ENCODE measurements at regions not wholly inside any gene's neighbourhood (a gene's known extent, or its start where the extent isn't known, plus 50 kb on each side); places are given as distances from the start of the nearest gene placed in this dataset.
"Not testable (repeated sequence)": the region's sequence is repeated elsewhere in the genome, so short reads cannot be mapped to it uniquely, and the experiment has no call there.

DNA sequence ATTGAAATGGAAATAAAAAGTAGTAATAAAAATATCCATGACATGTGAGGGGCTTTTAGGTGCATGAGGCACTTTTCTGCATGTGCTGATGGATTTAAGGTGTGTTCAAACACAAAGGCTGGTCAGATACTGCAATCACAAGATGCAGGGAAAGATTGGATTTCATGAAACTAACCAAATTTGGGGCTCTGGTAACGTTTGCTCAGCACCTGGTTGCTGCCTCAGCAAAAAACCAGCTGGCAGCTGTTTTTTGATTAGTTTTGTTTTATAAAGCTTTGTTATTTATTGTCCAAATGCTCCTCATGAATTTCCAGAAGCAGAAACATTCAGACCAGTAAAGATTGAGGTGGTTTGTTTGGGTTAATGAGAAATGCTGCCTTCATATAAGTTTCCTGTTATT lies 195.7 kb upstream of the NRG3 start:
- DNase-seq = no peak

DNA sequence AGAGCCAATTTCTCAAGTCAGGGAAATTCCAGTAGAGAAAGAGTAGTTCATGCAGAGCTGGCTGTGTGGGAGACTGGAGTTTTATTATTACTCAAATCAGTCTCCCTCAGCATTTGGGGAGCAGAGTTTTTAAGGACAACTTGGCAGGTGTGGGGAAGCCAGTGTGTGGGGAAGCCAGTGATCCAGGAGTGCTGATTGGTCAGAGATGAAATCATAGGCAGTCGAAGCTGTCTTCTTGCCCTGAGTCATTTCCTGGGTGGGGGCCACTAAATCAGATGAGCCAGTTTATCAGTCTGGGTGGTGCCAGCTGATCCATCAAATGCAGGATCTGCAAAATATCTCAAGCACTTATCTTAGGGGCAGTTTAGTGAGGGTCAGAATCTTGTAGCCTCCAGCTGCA lies 194.6 kb upstream of the NRG3 start:
- DNase-seq = no peak

DNA sequence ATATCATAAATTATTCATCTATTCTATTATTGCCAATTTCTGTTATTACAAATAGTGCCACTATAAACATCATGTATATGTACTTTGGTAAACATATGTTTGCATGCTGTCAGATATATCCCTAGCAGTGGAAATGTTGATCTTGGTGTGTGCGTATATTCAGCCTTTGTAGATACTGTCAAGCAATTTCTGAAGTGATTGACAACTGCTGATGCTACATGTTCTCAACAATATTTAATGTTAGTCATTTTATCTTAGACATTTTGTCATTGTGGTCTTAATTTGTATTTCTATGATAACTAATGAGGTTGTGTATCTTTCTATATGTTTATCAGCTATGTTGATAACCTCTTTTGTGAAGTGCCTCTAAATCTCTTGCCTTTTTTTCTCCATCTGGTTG lies 186.5 kb upstream of the NRG3 start:
- no peak for DNase-seq

DNA sequence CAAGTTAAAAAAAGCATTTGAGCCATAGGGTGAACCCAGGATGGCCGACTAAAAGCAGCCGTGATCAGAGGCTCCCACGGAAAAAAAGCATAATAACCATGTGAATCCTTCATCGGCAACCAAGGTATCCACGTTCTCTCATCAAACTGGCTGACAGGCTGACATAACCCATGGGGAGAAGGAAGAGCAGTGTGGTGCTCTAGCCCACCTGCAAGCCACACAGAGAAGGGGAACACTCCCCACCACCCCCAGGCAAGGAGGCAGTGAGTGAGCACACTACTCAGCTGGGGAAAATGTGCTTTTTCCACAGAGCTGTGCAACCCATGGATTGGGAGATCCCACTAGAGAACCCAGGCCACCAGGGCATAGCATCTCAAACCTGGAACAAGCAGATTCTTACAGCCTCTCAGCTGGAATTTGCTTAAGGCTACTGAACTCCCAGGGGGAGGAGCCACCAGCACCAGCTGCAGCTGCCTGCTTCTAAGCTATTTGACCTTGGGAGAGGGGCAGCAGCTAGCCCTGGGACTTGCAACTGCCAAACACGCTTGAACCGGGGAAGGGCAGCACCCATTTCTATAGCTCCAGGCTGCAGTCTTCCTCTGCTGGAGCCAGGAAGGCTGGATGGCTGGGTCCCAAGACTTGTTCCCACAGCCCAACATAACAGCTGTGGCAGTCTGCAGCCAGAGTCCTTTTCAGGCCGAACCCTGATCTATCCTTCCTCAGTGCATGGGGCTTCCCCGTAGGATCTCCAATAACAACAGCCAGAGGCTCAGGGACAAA lies 178.2 kb upstream of the NRG3 start:
- DNase-seq = no peak

DNA sequence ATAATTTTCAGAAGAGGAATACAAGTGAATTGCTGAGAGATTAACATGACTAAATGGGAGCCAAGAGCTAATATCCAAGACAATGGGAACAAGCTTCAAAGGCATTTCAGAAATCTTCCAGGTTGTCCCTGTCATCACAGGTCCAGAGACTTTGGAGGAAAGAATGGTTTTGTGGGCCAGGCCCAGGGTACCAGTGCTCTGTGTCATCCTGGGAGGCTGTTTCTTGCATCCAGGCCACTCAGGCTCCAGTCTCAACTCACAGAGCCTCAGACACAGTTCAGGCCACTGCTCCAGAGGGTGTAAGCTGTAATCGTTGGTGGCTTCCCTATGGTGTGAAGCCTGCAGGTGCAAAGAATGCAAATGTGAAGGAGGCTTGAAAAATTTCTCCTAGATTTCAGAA lies 170.4 kb upstream of the NRG3 start:
- DNase-seq = no peak

DNA sequence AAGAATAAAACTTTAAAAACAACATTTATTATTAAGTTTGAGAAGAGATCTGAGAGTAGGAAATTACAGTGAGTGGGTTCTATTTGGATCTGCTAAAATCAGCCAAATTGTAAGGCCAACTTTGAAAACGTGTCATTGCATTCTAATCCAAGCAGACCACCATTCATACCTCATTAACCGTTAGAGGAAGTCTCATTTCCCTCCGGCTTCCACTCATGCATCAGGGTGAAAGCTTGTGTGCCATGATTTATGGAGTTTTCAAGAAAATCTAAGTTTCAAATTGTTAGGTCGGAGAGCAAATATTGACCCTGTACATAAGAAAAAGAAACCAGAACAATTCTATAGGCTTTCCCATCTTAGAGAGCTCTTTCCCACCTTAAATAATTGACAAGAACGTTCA lies 166.6 kb upstream of the NRG3 start:
- no peak for DNase-seq

DNA sequence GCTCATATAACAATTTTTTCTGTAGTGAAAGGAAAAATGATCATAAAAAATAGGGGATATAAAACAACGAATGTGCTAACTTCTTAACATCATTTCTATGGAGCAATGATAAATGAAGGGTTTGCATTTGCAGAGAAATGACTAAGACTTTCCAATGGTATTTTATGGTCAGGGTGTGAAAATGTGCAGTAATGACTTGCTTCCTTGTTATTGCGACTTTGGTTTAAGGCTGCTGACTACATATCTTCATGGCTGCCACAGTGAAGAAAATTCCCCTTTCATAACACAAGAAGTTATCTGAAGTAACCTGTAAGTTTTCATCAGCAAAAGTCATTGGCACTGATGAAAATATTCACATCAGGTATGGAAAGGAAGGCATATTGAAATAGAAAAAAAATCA lies 166.1 kb upstream of the NRG3 start:
- no peak for DNase-seq

DNA sequence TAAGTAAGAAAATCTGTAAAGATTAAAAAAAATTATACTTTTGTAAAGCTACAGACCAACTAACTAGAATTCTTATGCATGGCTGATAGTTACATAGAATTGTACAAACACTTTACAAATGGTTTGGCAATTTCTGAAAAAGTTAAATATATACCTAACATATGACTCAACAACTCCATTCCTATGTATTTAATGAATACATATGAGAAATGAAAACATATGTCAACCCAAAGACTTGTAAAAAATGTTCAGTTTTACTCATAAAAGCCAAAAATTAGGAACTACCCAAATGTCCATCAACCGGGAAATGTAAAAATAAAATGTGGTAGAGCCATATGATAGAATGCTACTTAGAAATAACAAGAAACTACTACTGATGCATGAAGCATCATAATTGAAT lies 152.6 kb upstream of the NRG3 start:
- DNase-seq = no peak

DNA sequence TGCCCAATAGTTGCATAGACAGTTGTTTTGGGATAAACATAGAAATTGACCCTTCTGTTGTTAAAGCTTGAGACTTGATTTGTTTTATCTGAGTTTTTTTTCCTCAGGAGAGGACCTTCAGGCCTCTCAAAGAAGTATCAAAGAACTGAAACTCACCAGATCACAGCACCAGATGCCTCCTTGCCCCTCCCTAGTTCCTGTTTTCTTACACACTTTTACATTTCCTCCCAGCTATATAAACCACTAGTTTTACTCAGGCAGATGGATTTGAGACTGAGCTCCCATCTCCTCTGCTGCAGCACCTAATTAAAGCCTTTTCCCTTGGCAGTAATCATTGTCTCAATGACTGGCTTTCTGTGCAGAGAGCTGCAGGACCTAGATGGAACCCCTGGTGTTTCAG lies 150.6 kb upstream of the NRG3 start:
- no peak for DNase-seq

DNA sequence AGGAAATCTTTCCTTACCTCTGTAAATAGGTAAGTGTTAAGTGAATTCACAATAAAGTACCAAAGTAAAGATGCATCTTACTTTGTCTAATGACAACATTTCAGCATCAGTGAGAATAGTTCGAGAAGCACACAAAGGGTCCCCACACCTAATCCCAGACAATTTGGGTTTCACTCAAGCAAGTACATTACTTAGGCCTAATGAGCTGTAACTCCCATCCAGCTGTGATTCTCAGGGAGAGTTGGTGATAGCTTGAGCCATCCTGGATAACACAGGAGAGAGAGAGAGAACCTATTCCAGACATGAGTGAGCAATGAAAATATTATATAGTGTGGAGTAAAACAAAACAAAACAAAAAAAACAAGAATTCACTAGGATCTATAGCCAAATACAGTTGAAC lies 149.1 kb upstream of the NRG3 start:
- no peak for DNase-seq

DNA sequence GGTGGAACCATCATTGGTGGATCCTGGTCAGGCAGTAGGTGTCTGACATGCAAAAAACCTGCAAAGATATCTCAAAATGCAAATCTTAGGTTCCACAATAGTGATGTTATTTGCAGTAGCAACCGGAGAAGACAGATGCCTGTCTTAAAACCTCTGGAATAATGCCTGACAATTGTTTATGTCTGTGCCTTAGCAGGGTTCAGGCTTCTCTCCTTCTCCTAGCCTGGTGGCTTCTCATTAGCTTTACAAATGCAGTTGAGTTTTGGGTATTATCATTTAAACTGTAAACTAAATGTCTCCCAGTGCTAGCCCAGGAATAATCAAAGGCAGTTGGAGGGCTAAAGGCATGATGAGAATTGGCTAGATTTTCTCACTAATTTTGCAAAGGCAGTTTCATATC lies 146.3 kb upstream of the NRG3 start:
- DNase-seq = no peak

DNA sequence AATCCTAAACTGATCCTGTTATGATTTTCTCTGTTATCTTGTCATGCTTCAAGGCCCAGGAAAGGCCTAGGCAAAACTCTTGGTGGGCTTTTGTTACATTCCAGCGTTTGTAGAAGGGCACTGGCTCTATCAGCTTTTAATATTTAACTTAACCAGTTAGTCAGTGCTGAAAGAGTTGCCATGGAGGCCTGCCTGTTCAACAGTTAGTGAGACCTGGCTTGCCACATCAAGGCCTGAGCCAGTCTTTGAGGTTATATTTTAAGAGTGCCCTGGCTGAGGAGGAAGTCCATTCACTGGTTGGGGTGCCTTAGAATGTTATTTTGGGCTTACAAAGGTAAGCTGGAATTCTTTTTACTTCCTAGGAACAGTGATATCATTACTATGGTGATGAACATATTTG lies 144.1 kb upstream of the NRG3 start:
- DNase-seq = no peak

DNA sequence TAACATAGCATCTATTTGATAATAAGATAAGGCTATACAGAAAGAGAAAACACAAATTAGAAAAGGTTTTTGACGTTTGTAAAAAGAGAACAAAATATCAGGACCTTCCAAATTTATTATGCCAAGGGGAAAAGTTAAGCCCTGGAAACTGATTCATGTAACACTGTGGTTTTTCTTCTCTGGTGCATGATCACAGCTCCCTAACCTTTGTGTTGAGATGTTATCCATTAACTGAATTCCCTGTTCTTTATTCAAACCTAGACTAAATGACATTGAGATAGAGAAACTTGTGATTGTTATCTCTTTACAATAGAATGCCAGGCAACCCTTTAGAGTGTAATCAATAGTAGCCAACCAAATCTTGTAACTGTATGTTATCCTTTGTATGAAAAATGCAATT lies 141.5 kb upstream of the NRG3 start:
- DNase-seq = no peak

DNA sequence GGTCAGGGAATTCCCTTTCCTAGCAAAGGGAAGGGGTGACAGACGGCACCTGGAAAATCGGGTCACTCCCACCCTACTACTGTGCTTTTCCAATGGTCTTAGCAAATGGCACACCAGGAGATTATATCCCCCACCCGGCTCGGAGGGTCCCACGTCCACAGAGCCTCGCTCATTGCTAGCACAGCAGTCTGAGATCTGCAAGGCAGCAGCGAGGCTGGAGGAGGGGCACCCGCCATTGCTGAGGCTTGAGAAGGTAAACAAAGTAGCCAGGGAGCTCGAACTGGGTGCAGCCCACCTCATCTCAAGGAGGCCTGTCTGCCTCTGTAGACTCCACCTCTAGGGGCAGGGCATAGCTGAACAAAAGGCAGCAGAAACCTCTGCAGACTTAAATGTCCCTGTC lies 139.8 kb upstream of the NRG3 start:
- not testable (repeated sequence) for DNase-seq

DNA sequence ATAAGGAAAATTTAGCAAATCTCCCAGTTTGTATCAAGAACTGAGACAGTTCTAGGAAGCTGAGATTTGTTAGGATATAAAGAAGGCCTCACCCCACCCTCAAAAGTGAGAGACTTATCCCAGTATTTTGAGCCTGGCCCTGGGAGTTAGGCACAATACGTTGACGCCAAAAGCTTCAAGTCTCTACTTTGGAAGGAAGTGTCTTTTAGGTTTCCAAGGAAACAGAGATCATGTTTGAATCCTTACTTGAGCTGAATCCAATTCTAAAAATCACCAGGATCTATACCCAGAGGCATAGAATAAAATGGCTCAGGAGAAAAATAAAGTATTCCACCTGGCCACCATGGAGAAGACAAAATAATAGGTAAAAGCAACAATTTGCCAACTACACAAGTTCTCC lies 115.9 kb upstream of the NRG3 start:
- DNase-seq = no peak

DNA sequence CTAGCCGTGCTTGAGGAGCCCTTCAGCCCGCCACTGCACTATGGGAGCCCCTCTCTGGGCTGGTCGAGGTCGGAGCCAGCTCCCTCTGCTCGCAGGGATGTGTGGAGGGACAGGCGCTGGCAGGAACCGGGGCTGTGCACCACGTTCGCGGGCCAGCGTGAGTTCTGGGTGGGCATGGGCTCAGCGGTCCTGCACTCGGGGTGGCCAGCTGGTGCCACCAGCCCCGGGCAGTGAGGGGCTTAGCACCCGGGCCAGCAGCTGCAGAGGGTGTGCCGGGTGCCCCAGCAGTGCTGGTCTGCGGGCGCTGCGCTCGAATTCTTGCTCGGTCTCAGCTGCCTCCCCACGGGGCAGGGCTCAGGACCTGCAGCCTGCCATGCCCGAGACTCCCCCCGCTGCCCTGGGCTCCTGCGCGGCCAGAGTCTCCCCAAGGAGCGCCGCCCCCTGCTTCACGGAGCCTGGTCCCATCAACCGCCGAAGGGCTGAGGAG lies 90.8 kb upstream of the NRG3 start:
- no peak for DNase-seq

DNA sequence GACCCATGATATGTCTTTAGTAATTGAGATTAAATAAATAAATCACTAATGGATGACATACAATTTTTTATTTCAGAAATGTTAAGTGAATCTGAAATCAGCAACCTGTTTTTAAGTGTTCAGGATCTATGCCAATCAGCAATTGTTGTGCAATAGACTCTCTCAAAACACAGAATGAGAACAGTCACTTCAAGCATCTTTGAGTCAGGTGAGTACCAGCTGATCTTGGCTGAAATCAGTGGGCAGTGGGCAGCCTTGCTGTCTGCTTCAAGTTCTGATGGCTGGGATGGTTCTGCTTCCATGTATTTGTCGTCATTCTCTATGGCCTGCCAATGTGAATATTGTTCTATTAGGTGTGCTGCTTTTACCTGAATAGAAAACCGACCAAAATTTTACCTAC lies 82.3 kb upstream of the NRG3 start:
- no peak for DNase-seq

DNA sequence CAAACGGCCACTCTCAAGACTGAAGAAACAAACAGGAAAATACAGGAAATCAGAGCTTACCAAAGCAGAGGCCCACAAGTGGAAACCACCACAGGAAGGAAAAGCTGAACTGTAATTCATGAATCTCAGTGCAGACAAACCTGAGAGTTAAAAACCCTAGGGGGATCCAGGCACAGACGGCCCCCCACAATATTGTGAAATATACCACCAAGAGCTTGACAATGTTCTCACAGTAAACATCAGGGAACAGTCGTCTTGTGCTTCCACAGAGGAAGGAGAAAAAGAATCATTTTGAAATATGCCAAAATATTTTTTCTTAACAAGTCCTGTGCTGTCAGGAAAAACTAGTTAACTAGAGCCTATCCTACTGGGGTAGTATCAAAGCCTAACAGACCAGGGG lies 68.2 kb upstream of the NRG3 start:
- DNase-seq = no peak

DNA sequence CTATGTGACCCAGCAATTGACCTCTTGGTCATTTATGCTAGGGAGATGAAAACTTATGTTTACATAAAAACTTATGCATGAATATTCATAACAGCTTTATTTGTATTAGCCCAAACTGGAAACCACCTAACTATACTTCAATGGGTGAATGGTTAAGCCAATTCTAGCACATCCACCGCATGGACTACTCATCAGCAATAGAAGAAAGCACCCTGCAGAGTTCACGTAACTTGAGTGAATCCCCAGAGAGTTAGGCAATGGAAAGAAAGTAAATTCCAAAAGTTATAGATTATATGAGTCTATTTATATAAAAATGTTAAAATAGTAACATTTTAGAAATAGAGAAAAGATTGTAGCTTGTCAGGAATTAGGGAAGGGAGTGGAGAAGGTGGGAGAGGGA lies 60.2 kb upstream of the NRG3 start:
- DNase-seq = no peak

DNA sequence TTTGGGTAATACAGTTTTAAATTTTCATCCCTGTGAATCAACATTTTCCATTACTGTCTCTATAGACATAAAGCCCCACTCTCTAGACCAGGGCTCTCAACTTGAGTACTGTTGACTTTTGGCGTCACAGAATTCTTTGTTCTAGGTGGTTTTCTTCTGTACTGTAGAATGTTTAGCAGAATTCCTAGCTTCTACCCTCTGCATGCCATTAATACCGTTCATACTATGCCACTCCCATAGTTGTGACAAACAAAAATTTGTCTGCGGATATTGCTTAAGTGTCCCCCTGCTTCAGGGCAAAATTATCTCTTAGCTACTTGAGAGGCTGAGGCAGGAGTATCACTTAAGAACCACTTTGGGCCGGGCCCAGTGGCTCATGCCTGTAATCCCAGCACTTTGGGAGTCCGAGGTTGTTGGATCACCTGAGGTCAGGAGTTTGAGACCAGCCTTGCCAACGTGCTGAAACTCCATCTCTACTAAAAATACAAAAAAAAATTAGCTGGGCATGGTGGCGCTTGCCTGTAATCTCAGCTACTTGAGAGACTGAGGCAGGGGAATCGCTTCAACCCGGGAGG lies 57.3 kb upstream of the NRG3 start:
- no peak for DNase-seq

DNA sequence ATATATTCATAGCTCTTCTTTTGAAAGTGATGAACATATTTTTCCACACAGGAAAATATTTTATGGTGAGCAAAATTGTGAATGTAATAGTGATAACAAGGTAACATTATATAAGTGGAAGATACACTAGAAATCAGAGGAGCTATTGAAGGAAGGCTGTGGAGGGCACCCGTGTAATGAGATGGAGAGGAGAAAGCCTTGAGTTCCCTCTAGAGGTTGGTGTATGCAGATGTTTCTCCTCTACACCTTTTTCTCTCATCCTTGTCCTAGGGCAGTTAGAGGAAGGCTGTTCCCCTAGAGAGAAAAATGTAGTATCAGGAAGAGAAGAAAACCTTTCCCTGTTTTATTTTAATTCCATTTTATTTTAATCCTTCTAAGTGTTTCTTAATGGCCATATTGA lies 54.6 kb upstream of the NRG3 start:
- no peak for DNase-seq
